ENCODE measurements at regions not wholly inside any gene's neighbourhood (a gene's known extent, or its start where the extent isn't known, plus 50 kb on each side); places are given as distances from the start of the nearest gene placed in this dataset.

DNA sequence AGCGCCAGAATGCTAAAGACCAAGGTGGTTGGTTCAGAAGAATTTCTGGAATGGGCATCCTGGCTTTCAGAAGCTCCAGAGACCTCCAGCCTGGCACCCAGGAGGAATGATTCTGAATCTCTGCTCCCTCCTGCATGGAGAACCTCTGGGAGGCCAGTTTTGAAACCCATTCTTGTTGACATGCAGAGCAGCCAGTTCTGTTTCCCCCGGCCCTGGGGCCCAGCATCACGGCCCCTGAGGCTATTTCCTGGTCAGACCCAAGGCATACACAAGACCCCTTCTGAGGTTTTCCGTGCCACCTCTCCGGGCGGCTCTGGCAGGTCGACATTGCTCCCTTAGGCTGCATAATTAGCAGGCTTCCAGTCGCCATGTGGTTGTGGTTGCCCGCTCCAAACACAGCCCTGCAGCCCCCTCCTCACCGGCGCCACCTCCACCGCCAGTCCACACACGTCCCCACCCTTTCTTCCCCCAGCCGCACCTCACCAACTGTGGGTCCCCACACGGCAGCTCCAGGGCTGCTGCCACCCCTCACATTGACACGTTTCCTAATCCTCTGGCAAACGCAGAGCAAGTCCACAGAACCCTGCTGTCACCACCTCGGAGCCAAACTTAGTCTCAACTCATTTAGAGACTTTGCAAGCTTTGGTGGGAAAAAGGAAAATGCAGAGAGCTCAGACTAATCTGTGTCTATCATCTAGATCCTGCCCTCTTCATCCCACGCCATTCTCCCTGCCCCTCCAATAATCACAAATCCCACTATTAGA lies 367.1 kb downstream of the SOX9 start:
- DNase-seq (ENCODE audit: low read depth in 1 of 2, low spot score in 1 of 2): no peak

DNA sequence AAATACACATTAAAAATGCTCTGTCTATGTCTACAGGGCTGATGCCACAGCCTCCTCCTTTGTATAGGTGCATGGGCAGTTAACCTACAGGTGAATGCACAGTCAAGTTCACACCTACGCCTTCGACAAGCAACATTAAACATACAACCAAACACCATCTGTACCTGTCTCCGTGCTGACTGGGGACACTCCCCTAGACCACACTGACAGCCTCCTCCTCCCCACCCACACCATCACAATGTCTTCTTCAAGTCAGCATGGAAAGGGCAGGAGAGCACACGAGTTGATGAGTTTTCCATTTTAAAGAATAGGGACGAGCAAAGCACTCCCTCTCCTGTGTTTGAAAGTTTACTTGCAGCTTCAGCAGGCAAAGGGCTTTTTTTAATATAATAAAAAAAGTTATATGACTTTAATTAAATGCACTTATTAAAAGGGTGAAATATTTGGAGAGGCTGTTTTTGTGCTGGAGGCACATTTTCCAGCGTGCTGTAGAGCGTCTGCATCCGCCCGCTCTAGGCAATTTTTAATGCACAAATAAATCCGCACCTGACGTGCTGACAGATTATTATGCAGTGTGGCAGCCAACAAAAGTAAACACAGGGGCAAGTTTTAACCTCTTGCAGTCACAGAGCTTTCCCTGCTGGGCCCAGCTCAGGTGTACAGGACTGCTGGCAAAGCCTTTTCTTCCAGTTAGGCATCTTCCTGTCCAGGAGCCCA lies 367.9 kb downstream of the SOX9 start:
- no peak for DNase-seq (ENCODE audit: low read depth in 1 of 2, low spot score in 1 of 2)

DNA sequence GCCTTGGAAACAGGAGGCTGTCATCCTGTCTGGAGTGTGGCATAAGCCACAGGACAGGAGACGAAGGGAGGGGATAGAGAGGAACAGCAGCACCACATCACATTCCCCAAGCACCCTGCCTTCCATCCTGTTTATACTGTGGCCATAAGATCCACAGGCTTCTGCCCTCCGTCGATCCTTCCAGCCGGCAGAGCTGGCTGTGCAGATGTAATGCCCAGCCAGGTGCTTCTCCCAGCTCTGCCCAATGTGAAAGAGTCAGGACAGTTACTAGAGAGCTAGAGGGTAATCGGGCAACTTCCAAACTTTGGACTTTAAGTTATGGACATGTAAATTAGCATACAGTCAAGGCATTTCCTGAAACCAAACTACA lies 368.4 kb downstream of the SOX9 start:
- no peak for DNase-seq (ENCODE audit: low read depth in 1 of 2, low spot score in 1 of 2)

DNA sequence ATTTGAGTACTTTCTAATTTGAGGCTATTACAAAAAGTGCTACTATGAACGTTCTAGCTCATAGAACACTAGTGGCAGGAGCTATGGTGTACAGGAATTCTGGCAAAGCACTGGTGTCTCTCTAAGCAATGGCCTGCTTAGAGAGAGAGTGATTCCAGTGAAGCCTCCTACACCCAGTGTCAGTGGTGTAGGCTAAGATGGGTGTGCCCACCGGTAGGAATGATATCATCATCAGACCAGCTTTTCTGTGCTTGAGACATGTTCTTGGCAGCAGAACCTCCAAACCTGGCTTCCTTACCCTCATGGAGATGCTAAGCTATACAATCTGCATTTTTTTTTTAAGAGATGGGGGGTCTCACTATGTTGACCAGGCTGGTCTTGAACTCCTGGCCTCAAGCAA lies 370.3 kb downstream of the SOX9 start:
- DNase-seq (ENCODE audit: low read depth in 1 of 2, low spot score in 1 of 2): no peak

DNA sequence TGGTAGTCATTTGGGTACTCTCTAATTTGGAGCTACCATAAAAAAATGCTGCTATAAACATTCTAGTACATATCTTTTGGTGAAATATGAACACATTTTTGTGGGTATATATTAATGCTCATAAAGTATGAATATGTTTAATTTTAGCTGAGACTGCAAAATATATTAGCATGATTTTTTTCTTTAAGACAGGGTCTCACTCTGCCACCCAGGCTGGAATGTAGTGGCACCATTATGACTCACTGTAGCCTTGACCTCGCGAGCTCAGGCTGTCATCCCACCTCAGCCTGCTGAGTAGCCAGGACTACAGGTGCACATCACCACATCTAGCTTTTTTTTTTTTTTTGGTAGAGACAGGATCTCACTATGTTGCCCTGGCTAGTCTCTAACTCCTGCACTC lies 371.7 kb downstream of the SOX9 start:
- DNase-seq (ENCODE audit: low read depth in 1 of 2, low spot score in 1 of 2): no peak

DNA sequence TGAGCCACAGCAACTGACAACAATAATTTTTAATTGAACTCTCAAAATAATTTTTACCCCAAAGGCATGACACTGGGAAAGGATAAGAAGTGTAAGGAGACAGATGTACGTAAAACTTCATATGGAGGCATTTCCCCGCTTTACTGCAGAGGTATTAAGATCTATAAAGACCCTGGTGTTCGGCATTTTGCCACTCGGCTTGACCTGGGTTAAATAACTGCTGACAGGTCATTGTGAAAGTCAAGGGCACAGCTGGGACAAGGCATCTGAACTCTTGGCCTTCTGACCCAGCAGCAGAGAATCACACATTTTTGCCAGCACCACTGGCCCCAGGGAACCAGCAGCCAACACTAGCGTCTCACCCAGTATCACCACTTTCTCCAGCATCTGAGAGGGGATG lies 372.1 kb downstream of the SOX9 start:
- DNase-seq (ENCODE audit: low read depth in 1 of 2, low spot score in 1 of 2): no peak

DNA sequence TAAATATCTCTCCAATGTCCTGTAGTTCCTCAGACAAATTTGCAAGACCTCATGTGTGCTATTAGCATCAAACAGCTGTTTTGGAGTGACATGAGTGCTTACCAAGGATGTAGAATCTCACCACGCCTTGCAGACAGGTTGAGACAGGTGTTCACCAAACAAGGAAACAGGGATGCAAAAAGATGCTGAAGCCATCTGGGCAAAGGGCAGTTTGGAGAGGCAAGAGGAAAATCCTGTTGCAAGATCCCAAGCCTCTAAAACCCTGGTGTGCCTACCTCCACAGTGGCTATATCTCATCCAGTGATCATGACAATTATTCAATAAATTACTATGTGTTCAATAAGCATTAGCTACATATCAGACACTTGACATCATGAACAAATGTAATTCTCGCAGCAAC lies 373.7 kb downstream of the SOX9 start:
- DNase-seq (ENCODE audit: low read depth in 1 of 2, low spot score in 1 of 2): no peak

DNA sequence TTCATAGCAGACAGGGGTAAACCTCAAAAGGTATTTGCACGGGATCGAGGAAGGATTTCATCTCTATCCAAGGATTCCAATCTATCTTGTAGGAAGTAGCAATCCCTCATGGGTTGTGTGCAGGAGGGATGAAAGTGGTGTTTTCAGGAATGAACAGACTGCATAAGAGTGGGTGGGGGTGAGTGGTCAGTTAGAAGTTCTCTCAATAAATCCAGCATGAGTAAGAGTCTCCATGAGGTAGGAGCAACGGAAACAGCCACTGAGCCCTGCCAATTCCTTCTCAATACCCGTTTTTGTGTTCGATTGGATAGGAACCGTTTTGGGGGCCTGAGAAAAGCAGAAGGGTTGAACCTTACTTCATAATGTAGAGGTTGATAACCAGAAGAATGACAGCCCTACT lies 375.6 kb downstream of the SOX9 start:
- no peak for DNase-seq (ENCODE audit: low read depth in 1 of 2, low spot score in 1 of 2)

DNA sequence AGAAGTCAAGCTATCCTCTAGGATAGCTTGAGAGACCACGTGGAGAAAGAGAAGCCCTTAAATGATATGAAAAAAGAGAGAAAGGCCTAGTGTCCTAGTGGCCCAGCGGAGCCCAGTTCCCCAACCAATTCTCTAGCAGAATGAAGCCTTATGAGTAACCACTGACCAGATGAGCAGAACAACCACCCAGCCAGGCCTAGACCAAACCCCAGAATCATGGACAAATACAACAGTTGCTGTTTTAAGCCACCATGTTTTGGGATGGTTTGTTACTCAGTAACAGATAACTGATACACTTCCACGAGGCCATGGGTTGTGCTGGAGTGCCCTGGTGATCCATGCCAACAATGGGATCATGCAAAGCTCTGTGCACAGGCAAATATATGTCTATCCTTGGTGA lies 377.1 kb downstream of the SOX9 start:
- DNase-seq (ENCODE audit: low read depth in 1 of 2, low spot score in 1 of 2): no peak

DNA sequence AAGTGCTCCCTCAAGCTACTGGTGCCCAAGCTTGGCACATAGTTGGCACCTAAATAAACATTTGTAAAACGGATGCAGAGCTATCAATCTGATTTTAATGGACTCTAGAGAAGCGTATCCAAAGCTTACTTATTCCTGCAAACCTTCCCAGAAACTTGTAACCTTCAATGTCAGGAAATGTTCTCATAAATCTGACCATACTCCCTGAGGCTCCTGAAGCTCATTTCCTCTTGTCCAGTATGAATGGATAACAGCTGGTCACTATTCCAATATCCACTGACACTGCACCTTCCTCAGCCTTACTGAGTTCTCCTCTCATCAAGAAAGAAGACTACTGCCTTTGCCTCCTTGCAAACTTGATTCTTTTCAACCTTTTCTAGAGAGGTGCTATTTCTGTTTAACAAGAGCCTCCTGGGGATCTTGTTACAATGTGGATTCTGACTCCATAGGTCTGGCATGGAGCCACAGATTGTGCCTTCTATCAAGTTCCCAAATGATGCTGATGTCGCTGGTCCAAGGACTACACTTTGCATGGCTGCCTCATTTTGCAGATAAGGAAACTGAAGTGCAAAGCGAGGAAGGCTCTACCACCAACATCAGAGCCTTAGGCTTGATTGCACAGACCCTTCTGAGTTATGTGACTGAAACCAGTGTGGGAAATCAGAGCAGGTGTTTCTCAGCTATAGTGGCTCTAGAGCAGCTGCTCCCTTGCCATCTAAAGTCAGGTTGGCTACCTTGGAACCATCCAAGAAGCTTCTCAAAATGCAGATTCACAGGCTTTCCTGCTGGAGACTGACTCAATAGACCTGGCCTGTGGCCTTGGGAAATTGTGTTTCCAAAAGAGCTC lies 377.8 kb downstream of the SOX9 start:
- no peak for DNase-seq (ENCODE audit: low read depth in 1 of 2, low spot score in 1 of 2)

DNA sequence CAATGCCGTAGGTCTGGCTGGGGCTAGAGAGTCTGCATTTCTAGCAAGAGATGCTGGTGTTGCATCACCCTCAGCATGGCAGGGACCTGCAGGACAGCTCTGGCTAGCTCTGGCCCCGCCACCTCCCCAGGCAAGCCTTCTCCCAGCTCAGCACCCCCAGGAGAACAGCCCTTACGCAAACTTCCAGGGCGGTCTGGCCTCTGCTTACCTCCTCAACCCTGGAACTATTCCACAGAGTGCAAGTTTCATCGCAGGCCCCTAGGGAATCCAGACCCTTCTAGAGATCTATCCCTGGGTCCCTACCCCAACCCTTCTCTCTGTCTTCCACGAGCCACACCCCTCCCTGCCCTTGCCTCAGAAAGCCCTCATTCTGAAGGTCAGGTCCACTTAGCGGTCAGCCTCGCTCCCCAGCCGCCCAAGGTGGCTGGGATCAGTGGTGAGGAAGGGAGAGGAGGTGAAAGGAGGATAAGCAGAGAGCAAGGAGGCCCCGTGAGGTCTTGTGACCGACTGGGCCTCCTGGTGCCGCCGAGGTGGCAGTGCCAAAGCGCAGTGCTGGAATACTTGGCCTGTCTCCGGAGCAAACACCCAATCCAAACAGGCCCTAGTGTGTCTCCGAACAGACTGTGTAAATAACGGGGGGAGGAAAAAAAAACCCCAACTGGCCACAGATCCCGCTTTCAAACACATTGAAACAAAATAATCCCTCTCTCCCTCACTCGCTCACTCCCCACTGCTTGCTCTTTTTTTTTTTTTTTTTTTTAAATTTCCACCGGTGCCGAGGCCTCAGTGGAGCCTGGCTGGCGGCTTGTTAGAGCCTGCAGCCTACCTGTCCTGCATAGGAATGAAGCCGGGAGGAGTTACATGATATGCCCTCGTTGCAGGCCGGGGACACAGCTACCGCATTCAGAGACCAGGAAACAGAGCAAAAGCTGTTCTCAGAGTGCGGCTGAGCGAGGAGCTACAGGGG lies 380.9 kb downstream of the SOX9 start:
- no peak for DNase-seq (ENCODE audit: low read depth in 1 of 2, low spot score in 1 of 2)

DNA sequence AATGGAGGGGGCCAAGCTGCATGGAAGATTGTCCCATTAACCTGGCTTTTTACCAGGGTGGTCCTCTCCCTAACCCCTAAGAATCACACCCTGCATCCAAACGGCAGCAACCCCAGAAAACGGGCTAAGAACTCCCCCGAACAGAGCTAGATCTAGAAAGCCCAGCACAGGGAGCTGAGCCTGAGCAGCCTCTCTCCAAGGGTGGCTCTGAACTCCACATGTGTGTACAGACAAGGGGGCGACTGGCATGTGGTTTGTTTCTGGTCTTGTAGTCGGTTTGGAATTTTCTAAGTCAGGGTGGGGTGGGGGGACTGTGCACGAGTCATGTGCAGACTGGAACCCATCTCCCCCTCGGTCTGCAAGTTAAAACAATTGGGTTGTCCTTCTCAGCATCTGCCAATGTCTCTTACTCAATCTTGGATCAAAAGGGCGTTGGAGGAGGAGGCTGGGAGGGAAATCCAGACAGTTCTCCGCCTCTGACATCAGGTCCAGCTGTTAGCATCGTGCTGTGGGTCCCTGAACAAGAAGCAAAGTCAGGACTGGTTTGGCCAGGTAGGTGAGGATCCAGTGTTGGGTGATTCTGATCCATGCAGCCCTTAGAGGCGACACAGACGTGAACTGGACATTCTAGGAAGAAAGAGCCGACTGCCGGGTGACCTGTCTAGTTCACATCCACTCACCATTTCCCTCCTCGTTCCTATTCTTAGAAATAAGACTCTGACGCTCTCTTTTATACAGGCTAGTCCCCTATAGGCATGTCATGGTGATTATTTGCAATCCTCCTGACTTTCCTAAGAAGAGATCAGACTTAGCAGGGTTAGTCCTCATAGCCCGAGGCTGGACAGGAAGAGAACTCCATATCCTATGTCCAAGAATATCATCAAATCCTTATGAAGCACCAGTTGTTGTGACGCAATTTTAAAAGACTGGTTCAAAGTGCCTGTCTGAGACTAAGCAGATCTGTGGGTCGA lies 381.8 kb downstream of the SOX9 start:
- no peak for DNase-seq (ENCODE audit: low read depth in 1 of 2, low spot score in 1 of 2)

DNA sequence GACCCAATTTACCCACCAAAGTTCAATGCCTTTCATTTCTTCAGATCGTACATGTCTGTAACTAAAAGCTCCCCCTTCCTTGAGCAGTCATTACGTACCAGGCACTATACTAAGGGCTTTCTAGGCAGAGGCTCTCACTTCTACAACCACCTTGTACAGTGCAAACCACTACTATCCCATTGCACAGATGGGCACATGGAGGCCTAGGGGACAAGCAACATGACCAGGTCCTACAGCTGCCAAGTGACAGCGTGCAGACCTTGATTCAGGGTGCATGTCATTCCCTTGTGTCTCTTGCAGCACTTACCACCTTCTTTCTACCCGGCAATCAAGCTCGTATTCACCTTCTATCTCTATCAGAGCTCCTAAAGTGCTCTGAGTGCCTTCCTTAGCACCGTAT lies 382.7 kb downstream of the SOX9 start:
- DNase-seq (ENCODE audit: low read depth in 1 of 2, low spot score in 1 of 2): no peak

DNA sequence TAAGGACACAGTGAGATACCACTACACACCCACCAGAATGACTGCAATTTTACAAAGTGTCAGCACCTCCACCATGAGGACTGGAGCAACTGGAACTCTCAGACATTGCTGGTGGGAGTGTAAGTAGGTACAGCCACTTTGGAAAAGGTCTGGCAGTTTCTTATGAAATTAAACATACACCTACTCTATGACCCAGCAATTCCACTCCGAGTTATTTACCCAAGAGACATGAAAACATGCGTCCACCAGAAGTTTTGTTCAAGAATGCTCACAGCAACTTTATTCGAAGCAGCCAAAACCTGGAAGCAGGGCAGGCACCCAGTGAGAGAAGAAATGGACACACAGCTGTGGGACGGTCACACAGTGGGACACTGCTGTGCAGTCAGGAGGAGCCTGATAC lies 384.0 kb downstream of the SOX9 start:
- DNase-seq (ENCODE audit: low read depth in 1 of 2, low spot score in 1 of 2): no peak

DNA sequence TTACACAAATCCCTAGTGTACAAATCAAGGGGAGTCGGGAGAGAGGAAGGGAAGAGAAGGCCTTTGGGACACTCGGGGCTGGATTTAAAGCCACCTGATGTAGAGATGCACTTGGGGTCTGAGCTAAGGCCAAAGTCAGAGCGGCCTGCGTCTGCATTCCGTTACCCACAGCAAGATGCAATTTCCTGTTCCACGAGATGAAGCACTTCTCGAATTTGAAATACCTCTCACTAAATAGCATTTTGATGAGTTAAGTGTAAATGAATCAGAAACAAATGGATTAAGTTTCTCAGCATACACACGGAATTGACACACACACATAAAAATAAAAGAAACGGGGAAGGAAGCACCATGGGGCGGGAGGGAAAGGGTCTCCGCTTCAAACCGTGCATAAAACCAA lies 386.0 kb downstream of the SOX9 start:
- DNase-seq (ENCODE audit: low read depth in 1 of 2, low spot score in 1 of 2): no peak

DNA sequence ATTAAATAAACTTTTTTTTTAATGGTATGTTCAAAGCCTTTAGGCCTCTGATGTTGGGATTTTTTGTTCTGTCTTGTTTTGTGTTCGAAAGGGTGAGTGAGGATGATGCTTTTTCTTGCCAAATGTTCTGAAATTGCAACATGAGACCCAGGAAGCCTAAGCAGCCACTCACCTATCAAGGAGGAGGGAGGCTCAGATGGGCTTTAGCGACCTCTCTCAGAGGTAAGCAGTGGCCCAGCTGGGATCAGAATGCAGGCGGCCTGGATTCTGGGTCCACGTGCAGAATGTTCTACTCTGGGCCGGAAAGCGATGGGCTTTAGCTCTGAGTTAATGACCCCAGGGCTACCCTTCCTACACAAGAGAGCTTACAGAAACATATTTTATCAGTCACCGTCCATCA lies 386.6 kb downstream of the SOX9 start:
- no peak for DNase-seq (ENCODE audit: low read depth in 1 of 2, low spot score in 1 of 2)

DNA sequence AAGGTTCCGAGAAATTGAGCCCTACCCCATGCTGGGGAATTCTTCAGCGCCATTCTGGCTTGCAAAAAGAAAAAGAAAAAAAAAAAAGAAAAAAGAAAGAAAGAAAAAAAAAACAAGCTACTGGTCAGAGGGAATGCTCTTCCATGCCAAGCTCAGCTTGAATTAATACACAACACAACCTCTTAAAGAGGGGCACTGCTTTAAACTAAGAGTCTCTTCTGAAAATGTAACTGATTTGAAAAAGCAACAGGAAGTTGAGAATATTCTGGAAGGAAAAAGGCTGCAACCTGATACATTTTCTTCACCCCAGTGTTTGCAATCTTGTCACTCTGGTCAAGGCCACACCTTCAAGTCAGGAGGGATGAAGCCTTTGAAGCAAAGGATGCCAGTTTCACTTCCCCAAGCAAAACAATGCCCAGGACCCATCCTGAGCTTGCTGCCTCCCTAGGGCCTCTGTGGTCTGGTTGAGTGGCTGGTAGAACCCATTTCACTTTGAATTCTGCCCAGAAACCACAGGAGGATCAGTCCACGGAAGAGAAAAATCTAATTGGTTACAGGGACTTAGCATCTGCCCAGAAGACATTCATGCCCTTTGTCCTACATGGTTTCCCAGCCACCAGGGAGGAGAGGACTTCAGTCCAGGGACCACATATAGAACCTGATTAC lies 389.7 kb downstream of the SOX9 start:
- no peak for DNase-seq (ENCODE audit: low read depth in 1 of 2, low spot score in 1 of 2)

DNA sequence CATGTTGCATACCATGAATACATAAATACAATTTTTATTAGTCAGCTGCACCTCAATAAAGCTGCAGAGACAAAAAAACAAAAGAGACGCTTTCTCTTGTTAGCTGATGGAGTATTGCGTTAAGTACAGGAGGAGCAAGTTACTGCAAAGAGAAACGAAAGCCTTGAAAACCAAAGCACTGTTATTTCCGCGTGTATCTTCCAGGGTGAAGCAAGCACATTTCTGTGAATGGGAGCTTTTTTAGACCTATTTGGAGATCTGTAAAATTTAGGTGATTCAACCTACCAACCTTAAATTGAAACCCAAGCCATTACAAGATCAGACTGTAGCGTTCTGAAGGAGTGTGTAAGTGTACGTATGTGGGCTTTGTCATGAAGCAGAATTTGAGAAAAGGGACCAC lies 390.4 kb downstream of the SOX9 start:
- DNase-seq (ENCODE audit: low read depth in 1 of 2, low spot score in 1 of 2): no peak

DNA sequence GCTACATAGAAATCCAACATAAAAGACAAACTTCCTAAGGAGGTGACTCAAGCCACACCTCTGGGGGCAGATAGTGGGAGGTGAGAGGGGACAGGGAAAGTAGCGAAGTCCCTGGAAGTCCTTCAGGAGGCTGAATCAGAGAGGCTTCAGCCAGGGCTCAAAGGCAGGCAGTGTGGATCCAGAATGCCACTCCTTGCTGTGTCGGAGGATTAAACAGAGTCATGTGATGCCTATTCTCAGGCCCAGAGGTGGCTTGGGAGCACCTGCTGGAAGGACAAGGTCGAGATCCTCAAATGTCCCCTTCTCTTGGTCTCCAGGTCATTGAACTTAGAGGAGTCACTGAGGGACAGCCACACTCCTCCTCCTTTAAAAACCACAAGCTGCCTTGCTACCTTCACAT lies 391.1 kb downstream of the SOX9 start:
- DNase-seq (ENCODE audit: low read depth in 1 of 2, low spot score in 1 of 2): no peak

Measured in activated CD4-positive, alpha-beta T cell treated with anti-CD3 and anti-CD28 coated beads, Interleukin-2, amount 50 U/mL, for 24 hours (primary cell).